ENCODE measurements at regions not wholly inside any gene's neighbourhood (a gene's known extent, or its start where the extent isn't known, plus 50 kb on each side); places are given as distances from the start of the nearest gene placed in this dataset.

DNA sequence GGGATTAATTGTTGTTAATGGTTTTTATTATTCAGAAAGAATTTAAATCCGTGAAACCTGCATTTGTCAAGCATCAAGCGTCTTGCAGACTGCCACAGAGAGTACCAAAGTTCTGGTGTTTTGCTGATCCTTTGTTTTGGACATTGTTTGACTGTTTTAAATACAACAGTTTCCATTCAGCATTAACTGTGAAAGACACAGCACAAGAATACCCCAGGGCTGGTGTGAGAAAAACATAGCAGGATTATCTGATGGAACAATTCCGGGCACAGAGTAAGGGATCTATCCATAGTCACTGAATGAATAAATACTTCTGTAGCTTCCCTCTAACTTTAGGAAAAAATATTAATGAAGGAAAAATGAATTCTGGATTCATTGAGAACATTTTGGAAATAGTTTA, 202.3 kb downstream of the LTN1 start:
- no peaks in the 10 kb centered on the region for H3K36me3 ChIP-seq (ENCODE audit: control insufficient read depth in 3 of 3, insufficient read depth in 2 of 3, low read depth in 1 of 3, low read length in 3 of 3)
- H3K27ac ChIP-seq (ENCODE audit: low read depth in 1 of 3, low read length in 2 of 3), result no peak overlapping the region
- FAIRE-seq (no peak), DNase-seq (no peak)
- no peak overlapping the region for H3K4me3 ChIP-seq (ENCODE audit: low read depth in 1 of 3, low read length in 3 of 3)
- H3K9me3 ChIP-seq (ENCODE audit: control insufficient read depth in 2 of 2, insufficient read depth in 1 of 2, low read depth in 1 of 2, low read length in 1 of 2), result no peaks in the 10 kb centered on the region
- no peaks in the 10 kb centered on the region for H3K4me1 ChIP-seq (ENCODE audit: control insufficient read depth in 3 of 3, insufficient read depth in 2 of 3, low read depth in 1 of 3, low read length in 2 of 3)
- WGBS, 3 donors, result 82 to 93% (median 82%) methylated on average over 3 of the region's 3 CpGs
- H3K27me3 ChIP-seq (ENCODE audit: control insufficient read depth in 3 of 3, insufficient read depth in 3 of 3, low read length in 3 of 3), result no peaks in the 10 kb centered on the region

DNA sequence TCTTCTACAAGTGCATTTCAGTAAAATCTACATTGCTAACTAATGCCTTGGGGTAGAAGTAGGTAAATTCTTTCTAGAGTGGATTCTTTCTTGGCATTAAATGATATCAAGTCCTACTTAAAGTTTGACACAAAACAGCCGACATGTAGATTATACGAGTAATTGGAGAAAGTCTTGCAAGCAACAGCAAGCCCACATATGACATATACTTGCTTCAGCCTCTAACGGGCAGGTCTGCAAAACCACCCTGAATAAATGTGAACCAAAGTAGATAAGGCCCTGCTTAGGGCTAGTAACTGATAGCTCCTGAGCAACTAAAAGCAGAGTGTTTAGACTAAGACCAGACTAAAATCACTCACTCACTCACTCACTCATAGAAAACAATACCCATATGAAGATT, 203.2 kb downstream of the LTN1 start:
- FAIRE-seq (no peak), DNase-seq (no peak)
- 63 to 81% (median 77%) methylated on average over 3 of the region's 3 CpGs for WGBS, 3 donors

DNA sequence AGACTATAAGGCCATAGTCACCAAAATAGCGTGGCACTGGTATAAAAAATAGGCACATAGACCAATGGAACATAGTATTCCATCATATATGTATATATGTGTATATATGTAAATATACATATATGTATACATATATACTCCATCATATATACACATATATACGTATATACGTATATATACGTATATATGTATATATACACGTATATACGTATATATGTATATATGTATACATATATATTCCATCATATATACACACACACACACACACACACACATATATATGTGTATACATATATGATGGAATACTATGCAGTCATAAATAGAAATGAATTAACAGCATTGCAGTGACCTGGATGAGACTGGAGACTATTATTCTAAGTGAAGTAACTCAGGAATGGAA, 204.6 kb downstream of the LTN1 start:
- DNase-seq (no peak), FAIRE-seq (no peak)
- H3K36me3 ChIP-seq (ENCODE audit: control insufficient read depth in 3 of 3, insufficient read depth in 2 of 3, low read depth in 1 of 3, low read length in 3 of 3), result no peaks in the 10 kb centered on the region
- no peak overlapping the region for H3K27ac ChIP-seq (ENCODE audit: low read depth in 1 of 3, low read length in 2 of 3)
- WGBS, 3 donors, result 86 to 99% (median 94%) methylated on average over 6 of the region's 6 CpGs
- peaks cover 0 to 7% of the 10 kb centered on the region in 2 donors for H3K9me3 ChIP-seq (ENCODE audit: control insufficient read depth in 2 of 2, insufficient read depth in 1 of 2, low read depth in 1 of 2, low read length in 1 of 2)
- H3K27me3 ChIP-seq (ENCODE audit: control insufficient read depth in 3 of 3, insufficient read depth in 3 of 3, low read length in 3 of 3), result no peaks in the 10 kb centered on the region
- no peak overlapping the region for H3K4me3 ChIP-seq (ENCODE audit: low read depth in 1 of 3, low read length in 3 of 3)
- no peaks in the 10 kb centered on the region for H3K4me1 ChIP-seq (ENCODE audit: control insufficient read depth in 3 of 3, insufficient read depth in 2 of 3, low read depth in 1 of 3, low read length in 2 of 3)

More for the DNA sequence above, 203.2 kb downstream of the LTN1 start:
- Histone ChIP-seq H3K27ac (ENCODE audit: low read depth in 1 of 3, low read length in 2 of 3) (no peak overlapping the region), H3K27me3 (ENCODE audit: control insufficient read depth in 3 of 3, insufficient read depth in 3 of 3, low read length in 3 of 3) (no peaks in the 10 kb centered on the region), H3K4me3 (ENCODE audit: low read depth in 1 of 3, low read length in 3 of 3) (no peak overlapping the region), H3K9me3 (ENCODE audit: control insufficient read depth in 2 of 2, insufficient read depth in 1 of 2, low read depth in 1 of 2, low read length in 1 of 2) (peaks cover 0 to 2% of the 10 kb centered on the region in 2 donors), H3K4me1 (ENCODE audit: control insufficient read depth in 3 of 3, insufficient read depth in 2 of 3, low read depth in 1 of 3, low read length in 2 of 3) (no peaks in the 10 kb centered on the region), H3K36me3 (ENCODE audit: control insufficient read depth in 3 of 3, insufficient read depth in 2 of 3, low read depth in 1 of 3, low read length in 3 of 3) (no peaks in the 10 kb centered on the region)

DNA sequence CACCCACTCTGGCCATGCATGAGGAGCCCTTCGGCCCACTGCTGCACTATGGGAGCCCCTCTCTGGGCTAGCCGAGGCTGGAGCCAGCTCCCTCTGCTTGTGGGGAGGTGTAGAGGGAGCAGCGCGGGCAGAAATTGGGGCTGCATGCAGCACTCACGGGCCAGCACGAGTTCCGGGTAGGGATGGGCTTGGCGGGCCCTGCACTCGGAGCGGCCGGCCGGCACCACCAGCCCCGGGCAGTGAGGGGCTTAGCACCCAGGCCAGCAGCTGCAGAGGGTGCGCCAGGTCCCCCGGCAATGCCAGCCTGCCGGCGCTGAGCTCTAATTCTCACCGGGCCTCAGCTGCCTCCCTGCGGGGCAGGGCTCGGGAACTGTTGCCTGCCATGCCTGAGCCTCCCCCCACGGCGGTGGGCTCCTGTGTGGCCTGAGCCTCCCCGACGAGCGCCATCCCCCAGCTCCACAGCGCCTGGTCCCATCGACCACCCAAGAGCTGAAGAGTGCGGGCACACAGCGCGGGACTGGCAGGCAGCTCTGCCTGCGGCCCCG, 209.0 kb downstream of the LTN1 start:
- no peak for DNase-seq
- Histone ChIP-seq H3K36me3 (ENCODE audit: control insufficient read depth in 3 of 3, insufficient read depth in 2 of 3, low read depth in 1 of 3, low read length in 3 of 3) (no peaks in the 10 kb centered on the region), H3K9me3 (ENCODE audit: control insufficient read depth in 2 of 2, insufficient read depth in 1 of 2, low read depth in 1 of 2, low read length in 1 of 2) (peaks cover 0 to 7% of the 10 kb centered on the region in 2 donors), H3K4me1 (ENCODE audit: control insufficient read depth in 3 of 3, insufficient read depth in 2 of 3, low read depth in 1 of 3, low read length in 2 of 3) (no peaks in the 10 kb centered on the region), H3K27me3 (ENCODE audit: control insufficient read depth in 3 of 3, insufficient read depth in 3 of 3, low read length in 3 of 3) (no peaks in the 10 kb centered on the region), H3K4me3 (ENCODE audit: low read depth in 1 of 3, low read length in 3 of 3) (no peak overlapping the region), H3K27ac (ENCODE audit: low read depth in 1 of 3, low read length in 2 of 3) (no peak overlapping the region)
- no peak for FAIRE-seq
- 95 to 96% (median 96%) methylated on average over 28 to 32 of the region's 32 CpGs for WGBS, 3 donors

DNA sequence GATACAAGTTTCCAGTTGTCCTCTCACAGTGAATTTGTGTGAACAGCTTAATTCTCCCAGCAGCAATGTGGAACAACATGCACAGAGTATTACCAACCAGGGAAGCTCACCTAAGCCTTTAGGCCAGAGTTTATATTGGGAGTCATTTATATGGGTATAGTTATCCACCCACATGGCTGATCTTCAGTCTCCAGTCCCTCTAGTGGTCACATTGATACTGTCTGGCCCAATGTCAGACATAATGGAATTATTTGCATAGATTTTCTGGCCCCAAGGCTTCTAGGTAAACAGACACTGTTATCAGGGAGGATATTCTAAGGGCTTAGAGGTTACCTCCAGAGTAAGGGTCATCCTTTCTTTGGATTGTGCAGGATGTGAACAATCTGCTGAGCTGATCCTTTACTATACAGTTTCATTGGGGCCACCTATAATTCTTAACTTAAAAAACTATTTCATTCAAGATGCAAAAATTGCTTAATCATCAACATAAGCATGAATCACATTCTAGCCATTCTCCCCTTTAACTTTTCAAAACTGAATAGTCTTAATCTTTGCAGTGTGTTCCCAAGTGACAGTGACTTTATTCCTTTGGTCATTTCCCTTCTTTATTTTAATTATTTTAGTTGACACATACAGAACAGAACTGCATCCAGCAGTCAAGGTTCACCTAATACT, 210.9 kb downstream of the LTN1 start:
- DNase-seq (peak in 1 of 2 donors; percentile 9), FAIRE-seq (no peak)
- Histone ChIP-seq H3K27me3 (ENCODE audit: control insufficient read depth in 3 of 3, insufficient read depth in 3 of 3, low read length in 3 of 3) (no peaks in the 10 kb centered on the region), H3K27ac (ENCODE audit: low read depth in 1 of 3, low read length in 2 of 3) (no peak overlapping the region), H3K4me1 (ENCODE audit: control insufficient read depth in 3 of 3, insufficient read depth in 2 of 3, low read depth in 1 of 3, low read length in 2 of 3) (no peaks in the 10 kb centered on the region), H3K4me3 (ENCODE audit: low read depth in 1 of 3, low read length in 3 of 3) (no peak overlapping the region), H3K36me3 (ENCODE audit: control insufficient read depth in 3 of 3, insufficient read depth in 2 of 3, low read depth in 1 of 3, low read length in 3 of 3) (no peaks in the 10 kb centered on the region), H3K9me3 (ENCODE audit: control insufficient read depth in 2 of 2, insufficient read depth in 1 of 2, low read depth in 1 of 2, low read length in 1 of 2) (peaks cover 0 to 7% of the 10 kb centered on the region in 2 donors)

DNA sequence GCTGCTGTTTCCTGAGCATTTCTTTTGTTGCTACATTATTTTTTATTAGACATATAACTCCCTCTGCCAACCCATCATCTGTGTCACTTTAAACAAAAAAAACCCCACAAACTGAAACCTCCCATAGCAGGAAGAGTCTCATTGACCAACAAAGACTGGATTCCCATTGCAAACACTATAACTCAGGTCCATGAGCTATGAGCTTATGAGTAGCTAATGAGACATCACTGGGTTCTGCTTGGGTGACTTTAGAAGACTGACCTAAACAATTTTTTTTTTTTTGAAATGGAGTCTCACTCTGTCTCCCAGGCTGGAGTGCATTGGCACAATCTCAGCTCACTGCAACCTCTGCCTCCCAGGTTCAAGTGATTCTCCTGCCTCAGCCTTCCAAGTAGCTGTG, 212.8 kb downstream of the LTN1 start:
- no peaks in the 10 kb centered on the region for H3K27me3 ChIP-seq (ENCODE audit: control insufficient read depth in 3 of 3, insufficient read depth in 3 of 3, low read length in 3 of 3)
- no peak overlapping the region for H3K27ac ChIP-seq (ENCODE audit: low read depth in 1 of 3, low read length in 2 of 3)
- H3K9me3 ChIP-seq (ENCODE audit: control insufficient read depth in 2 of 2, insufficient read depth in 1 of 2, low read depth in 1 of 2, low read length in 1 of 2), result peaks cover 0 to 7% of the 10 kb centered on the region in 2 donors
- H3K4me3 ChIP-seq (ENCODE audit: low read depth in 1 of 3, low read length in 3 of 3), result no peak overlapping the region
- no peaks in the 10 kb centered on the region for H3K36me3 ChIP-seq (ENCODE audit: control insufficient read depth in 3 of 3, insufficient read depth in 2 of 3, low read depth in 1 of 3, low read length in 3 of 3)
- no peak for DNase-seq
- no peaks in the 10 kb centered on the region for H3K4me1 ChIP-seq (ENCODE audit: control insufficient read depth in 3 of 3, insufficient read depth in 2 of 3, low read depth in 1 of 3, low read length in 2 of 3)
- no peak for FAIRE-seq

DNA sequence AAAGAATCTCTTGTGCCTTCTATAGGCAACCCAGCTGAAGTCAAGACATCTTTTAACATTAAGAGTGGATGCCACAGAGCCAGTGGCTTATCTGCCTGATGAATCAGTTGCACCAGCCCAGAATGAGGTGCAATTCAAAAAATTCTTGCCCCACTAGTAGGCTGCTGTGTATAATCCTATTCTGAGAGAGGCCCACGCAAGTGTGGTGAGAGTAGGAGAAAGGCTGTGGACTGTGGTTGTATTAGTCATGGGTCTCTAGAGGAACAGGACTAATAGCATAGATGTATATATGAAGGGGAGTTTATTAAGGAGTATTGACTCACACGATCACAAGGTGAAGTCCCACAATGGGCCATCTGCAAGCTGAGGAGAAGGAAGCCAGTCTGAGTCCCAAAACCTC, 216.4 kb downstream of the LTN1 start:
- Histone ChIP-seq H3K27ac (ENCODE audit: low read depth in 1 of 3, low read length in 2 of 3) (no peak overlapping the region), H3K36me3 (ENCODE audit: control insufficient read depth in 3 of 3, insufficient read depth in 2 of 3, low read depth in 1 of 3, low read length in 3 of 3) (no peaks in the 10 kb centered on the region), H3K27me3 (ENCODE audit: control insufficient read depth in 3 of 3, insufficient read depth in 3 of 3, low read length in 3 of 3) (no peaks in the 10 kb centered on the region), H3K4me1 (ENCODE audit: control insufficient read depth in 3 of 3, insufficient read depth in 2 of 3, low read depth in 1 of 3, low read length in 2 of 3) (peaks cover 0 to under 1% (median 0%) of the 10 kb centered on the region in 3 donors), H3K4me3 (ENCODE audit: low read depth in 1 of 3, low read length in 3 of 3) (no peak overlapping the region), H3K9me3 (ENCODE audit: control insufficient read depth in 2 of 2, insufficient read depth in 1 of 2, low read depth in 1 of 2, low read length in 1 of 2) (no peaks in the 10 kb centered on the region)
- DNase-seq (no peak), FAIRE-seq (no peak)
- WGBS, 3 donors, result 72 to 85% (median 84%) methylated on average over 2 of the region's 2 CpGs

DNA sequence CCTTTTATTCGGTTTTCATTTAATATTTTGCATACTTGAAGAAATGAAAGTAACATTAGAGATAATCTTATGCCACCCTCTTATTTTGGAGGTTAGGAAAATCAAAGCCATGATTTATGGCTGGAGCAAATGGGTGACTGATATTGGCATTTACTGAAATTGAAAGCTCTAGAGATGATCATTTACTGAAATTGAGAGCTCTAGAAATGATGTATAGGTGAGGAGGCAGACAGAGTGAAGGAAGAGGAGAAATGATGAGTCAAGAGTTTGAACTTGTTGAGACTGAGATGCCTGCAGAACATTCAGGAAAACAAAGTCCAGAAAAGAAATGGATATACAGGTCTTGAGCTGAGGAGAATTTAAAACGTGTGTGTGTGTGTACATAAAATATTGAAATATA, 217.6 kb downstream of the LTN1 start:
- Histone ChIP-seq H3K27ac (ENCODE audit: low read depth in 1 of 3, low read length in 2 of 3) (no peak overlapping the region), H3K36me3 (ENCODE audit: control insufficient read depth in 3 of 3, insufficient read depth in 2 of 3, low read depth in 1 of 3, low read length in 3 of 3) (no peaks in the 10 kb centered on the region), H3K4me1 (ENCODE audit: control insufficient read depth in 3 of 3, insufficient read depth in 2 of 3, low read depth in 1 of 3, low read length in 2 of 3) (peaks cover 0 to 6% (median 0%) of the 10 kb centered on the region in 3 donors), H3K9me3 (ENCODE audit: control insufficient read depth in 2 of 2, insufficient read depth in 1 of 2, low read depth in 1 of 2, low read length in 1 of 2) (no peaks in the 10 kb centered on the region), H3K4me3 (ENCODE audit: low read depth in 1 of 3, low read length in 3 of 3) (no peak overlapping the region), H3K27me3 (ENCODE audit: control insufficient read depth in 3 of 3, insufficient read depth in 3 of 3, low read length in 3 of 3) (no peaks in the 10 kb centered on the region)
- 66 to 73% (median 70%) methylated on average over 2 of the region's 2 CpGs for WGBS, 3 donors
- no peak for FAIRE-seq
- DNase-seq, result no peak

DNA sequence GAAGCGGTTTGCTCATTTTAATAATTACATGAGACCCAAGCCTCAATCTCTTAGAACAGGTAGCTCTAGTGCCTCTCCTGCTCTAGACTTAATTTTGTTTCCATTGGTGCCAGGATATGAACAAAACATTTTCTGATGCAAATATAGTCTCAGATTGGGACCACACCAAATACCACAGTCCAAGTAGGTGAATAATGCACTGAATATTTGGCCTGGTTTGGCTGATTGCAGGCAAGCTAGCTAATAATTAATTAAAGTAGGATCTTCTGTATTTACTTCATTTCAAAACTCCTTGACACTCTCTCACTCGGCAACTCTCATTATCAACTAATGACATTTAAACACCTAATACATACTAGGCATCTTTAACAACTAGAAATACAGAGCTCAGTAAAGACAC, 219.6 kb downstream of the LTN1 start:
- WGBS, 3 donors, result 57 to 76% (median 73%) methylated on average over 2 of the region's 2 CpGs
- no peak overlapping the region for H3K27ac ChIP-seq (ENCODE audit: low read depth in 1 of 3, low read length in 2 of 3)

More for the DNA sequence above, 219.6 kb downstream of the LTN1 start:
- Histone ChIP-seq H3K27me3 (ENCODE audit: control insufficient read depth in 3 of 3, insufficient read depth in 3 of 3, low read length in 3 of 3) (no peaks in the 10 kb centered on the region), H3K36me3 (ENCODE audit: control insufficient read depth in 3 of 3, insufficient read depth in 2 of 3, low read depth in 1 of 3, low read length in 3 of 3) (no peaks in the 10 kb centered on the region), H3K4me1 (ENCODE audit: control insufficient read depth in 3 of 3, insufficient read depth in 2 of 3, low read depth in 1 of 3, low read length in 2 of 3) (peaks cover 0 to 6% (median 0%) of the 10 kb centered on the region in 3 donors), H3K9me3 (ENCODE audit: control insufficient read depth in 2 of 2, insufficient read depth in 1 of 2, low read depth in 1 of 2, low read length in 1 of 2) (peaks cover 0 to 2% of the 10 kb centered on the region in 2 donors), H3K4me3 (ENCODE audit: low read depth in 1 of 3, low read length in 3 of 3) (no peak overlapping the region)
- FAIRE-seq (no peak), DNase-seq (no peak)
